CD4-positive, CD25-positive, alpha-beta regulatory T cell (primary cell): ENCODE measurements at regions not wholly inside any gene's neighbourhood (a gene's known extent, or its start where the extent isn't known, plus 50 kb on each side); places are given as distances from the start of the nearest gene placed in this dataset.
A peak's percentile ranks its signal among the peaks of the same experiment; 100 is the strongest.

Experiments used
- ATAC-seq, 2 donors: fragments of 150-1000 bp; cut with Tn5 transposase; one replicate each; pipeline ENCODE4 v1.10.0; 2021; ENCODE audit warnings: low read depth in 2 of 2, moderate number of reproducible peaks in 2 of 2, moderate library complexity in 1 of 2
- DNase-seq, 3 donors: peaks; one replicate each; pipeline versions ENCODE4 v3.0.0 to v3.0.0-alpha.2; 2012 to 2022; ENCODE audit warnings: mixed read lengths in 1 of 3
- H3K27ac ChIP-seq: one replicate; pipeline ENCODE4 v1.7.0; 2013; ENCODE audit warnings: mild to moderate bottlenecking, low read length; ENCODE audit not compliant: insufficient read depth, poor library complexity, severe bottlenecking
- H3K27me3 ChIP-seq: one replicate; pipeline ENCODE4 v1.7.0; 2013; ENCODE audit warnings: low read length; ENCODE audit not compliant: control insufficient read depth, insufficient read depth
- H3K36me3 ChIP-seq: one replicate; pipeline ENCODE4 v1.7.0; 2013; ENCODE audit warnings: mild to moderate bottlenecking, low read length, moderate library complexity; ENCODE audit not compliant: control insufficient read depth, insufficient read depth
- H3K4me1 ChIP-seq: 2 replicates; pipeline ENCODE4 v1.7.0; 2013; ENCODE audit warnings: mild to moderate bottlenecking, low read length; ENCODE audit not compliant: insufficient read depth, control insufficient read depth, poor library complexity, severe bottlenecking
- H3K4me3 ChIP-seq: one replicate; pipeline ENCODE4 v1.7.0; 2013; ENCODE audit warnings: low read depth, mild to moderate bottlenecking, low read length, moderate library complexity
- H3K9me3 ChIP-seq, 2 experiments: 1 replicate in 1 of 2; 2 replicates in 1 of 2; pipeline ENCODE4 v1.7.0; 2013; ENCODE audit warnings: low read length in 2 of 2, mild to moderate bottlenecking in 1 of 2, moderate library complexity in 1 of 2; ENCODE audit not compliant: control insufficient read depth in 2 of 2
- H3K27ac Mint-ChIP-seq, 3 donors: one replicate each; pipeline ENCODE4 v1.8.0; 2020 to 2022; ENCODE audit warnings: mild to moderate bottlenecking in 3 of 3, mixed read lengths in 3 of 3, moderate library complexity in 2 of 3
- H3K27me3 Mint-ChIP-seq: one replicate; pipeline ENCODE4 v1.8.0; 2022; ENCODE audit warnings: mild to moderate bottlenecking, mixed read lengths
- H3K36me3 Mint-ChIP-seq: one replicate; pipeline ENCODE4 v1.8.0; 2020; ENCODE audit warnings: mixed read lengths
- H3K4me1 Mint-ChIP-seq, 4 donors: one replicate each; pipeline ENCODE4 v1.8.0; 2020 to 2022; ENCODE audit warnings: mixed read lengths in 4 of 4, mild to moderate bottlenecking in 1 of 4
- H3K4me3 Mint-ChIP-seq, 4 donors: one replicate each; pipeline ENCODE4 v1.8.0; 2020 to 2022; ENCODE audit warnings: mild to moderate bottlenecking in 4 of 4, mixed read lengths in 4 of 4, moderate library complexity in 3 of 4
- H3K9me3 Mint-ChIP-seq, 7 donors: one replicate each; pipeline ENCODE4 v1.8.0; 2020 to 2022; ENCODE audit warnings: mixed read lengths in 7 of 7, mild to moderate bottlenecking in 3 of 7, moderate library complexity in 2 of 7

- no peaks in the 10 kb centered on the region for H3K4me1 ChIP-seq
- Mint-ChIP-seq H3K36me3 (no peaks in the 10 kb centered on the region), H3K27me3 (peaks cover 6% of the 10 kb centered on the region), H3K4me3 (no peak overlapping the region), H3K9me3 (peaks cover 0 to 2% (median 0%) of the 10 kb centered on the region in 7 donors), H3K4me1 (no peaks in the 10 kb centered on the region), H3K27ac (peak overlapping the region in 1 of 3 donors; percentile 56)
- H3K27me3 ChIP-seq: no peaks in the 10 kb centered on the region
- H3K4me3 ChIP-seq: no peak overlapping the region
- no peaks in the 10 kb centered on the region for H3K9me3 ChIP-seq
- H3K27ac ChIP-seq: no peak overlapping the region
- DNase-seq (no peak), ATAC-seq (no peak)
- no peaks in the 10 kb centered on the region for H3K36me3 ChIP-seq
These were observed 399.7 kb upstream of the MKI67 start for GRCh38 chr10:128525936-128526335.

GRCh38 chr10:128526791-128527375 lies 400.7 kb upstream of the MKI67 start:
- H3K27me3 ChIP-seq: no peaks in the 10 kb centered on the region
- H3K4me1 ChIP-seq: no peaks in the 10 kb centered on the region
- DNase-seq: no peak
- H3K4me3 Mint-ChIP-seq: no peak overlapping the region
- H3K36me3 ChIP-seq: no peaks in the 10 kb centered on the region
- H3K27me3 Mint-ChIP-seq: peaks cover 6% of the 10 kb centered on the region
- peak overlapping the region in 1 of 3 donors; percentile 20 for H3K27ac Mint-ChIP-seq
- H3K9me3 ChIP-seq: no peaks in the 10 kb centered on the region
- no peak overlapping the region for H3K4me3 ChIP-seq
- H3K36me3 Mint-ChIP-seq: no peaks in the 10 kb centered on the region
- peaks cover 0 to 2% (median 0%) of the 10 kb centered on the region in 7 donors for H3K9me3 Mint-ChIP-seq
- H3K27ac ChIP-seq: no peak overlapping the region
- no peaks in the 10 kb centered on the region for H3K4me1 Mint-ChIP-seq
- ATAC-seq: no peak

GRCh38 chr10:128527711-128528110 lies 401.5 kb upstream of the MKI67 start:
- H3K4me3 ChIP-seq: no peak overlapping the region
- no peaks in the 10 kb centered on the region for H3K9me3 ChIP-seq
- H3K27me3 Mint-ChIP-seq: peaks cover 6% of the 10 kb centered on the region
- no peak overlapping the region for H3K27ac Mint-ChIP-seq
- no peaks in the 10 kb centered on the region for H3K36me3 Mint-ChIP-seq
- H3K27me3 ChIP-seq: no peaks in the 10 kb centered on the region
- peaks cover 0 to 2% (median 0%) of the 10 kb centered on the region in 7 donors for H3K9me3 Mint-ChIP-seq
- no peak overlapping the region for H3K27ac ChIP-seq
- no peaks in the 10 kb centered on the region for H3K4me1 Mint-ChIP-seq
- ATAC-seq: no peak
- no peaks in the 10 kb centered on the region for H3K36me3 ChIP-seq
- no peaks in the 10 kb centered on the region for H3K4me1 ChIP-seq
- H3K4me3 Mint-ChIP-seq: no peak overlapping the region
- DNase-seq: no peak

GRCh38 chr10:128528167-128528566 lies 401.9 kb upstream of the MKI67 start:
- H3K36me3 Mint-ChIP-seq: no peaks in the 10 kb centered on the region
- no peaks in the 10 kb centered on the region for H3K4me1 Mint-ChIP-seq
- H3K4me1 ChIP-seq: no peaks in the 10 kb centered on the region
- H3K27me3 ChIP-seq: no peaks in the 10 kb centered on the region
- ATAC-seq: no peak
- H3K4me3 ChIP-seq: no peak overlapping the region
- no peaks in the 10 kb centered on the region for H3K9me3 ChIP-seq
- no peak overlapping the region for H3K4me3 Mint-ChIP-seq
- peaks cover 0 to 3% (median 0%) of the 10 kb centered on the region in 7 donors for H3K9me3 Mint-ChIP-seq
- no peak for DNase-seq
- H3K27ac Mint-ChIP-seq: no peak overlapping the region
- peaks cover 10% of the 10 kb centered on the region for H3K27me3 Mint-ChIP-seq
- no peaks in the 10 kb centered on the region for H3K36me3 ChIP-seq
- no peak overlapping the region for H3K27ac ChIP-seq

- Mint-ChIP-seq H3K36me3 (no peaks in the 10 kb centered on the region), H3K27me3 (peaks cover 14% of the 10 kb centered on the region), H3K4me3 (no peak overlapping the region), H3K9me3 (peaks cover 0 to 3% (median 0%) of the 10 kb centered on the region in 7 donors), H3K4me1 (no peaks in the 10 kb centered on the region), H3K27ac (no peak overlapping the region)
- Histone ChIP-seq H3K27me3 (no peaks in the 10 kb centered on the region), H3K4me1 (no peaks in the 10 kb centered on the region), H3K9me3 (no peaks in the 10 kb centered on the region), H3K36me3 (no peaks in the 10 kb centered on the region), H3K27ac (no peak overlapping the region), H3K4me3 (no peak overlapping the region)
- ATAC-seq (no peak), DNase-seq (no peak)
These were observed 402.6 kb upstream of the MKI67 start for GRCh38 chr10:128528781-128529180.

GRCh38 chr10:128529225-128529624 lies 403.0 kb upstream of the MKI67 start:
- Mint-ChIP-seq H3K4me3 (no peak overlapping the region), H3K27me3 (peaks cover 14% of the 10 kb centered on the region), H3K9me3 (peaks cover 0 to 3% (median 0%) of the 10 kb centered on the region in 7 donors), H3K27ac (no peak overlapping the region), H3K36me3 (no peaks in the 10 kb centered on the region), H3K4me1 (no peaks in the 10 kb centered on the region)
- DNase-seq (no peak), ATAC-seq (no peak)
- H3K4me3 ChIP-seq: no peak overlapping the region
- H3K9me3 ChIP-seq: no peaks in the 10 kb centered on the region
- H3K36me3 ChIP-seq: no peaks in the 10 kb centered on the region
- no peaks in the 10 kb centered on the region for H3K27me3 ChIP-seq
- H3K4me1 ChIP-seq: no peaks in the 10 kb centered on the region
- no peak overlapping the region for H3K27ac ChIP-seq

GRCh38 chr10:128530301-128530700 lies 404.1 kb upstream of the MKI67 start:
- ATAC-seq (no peak), DNase-seq (no peak)
- peaks cover 0 to 2% (median 0%) of the 10 kb centered on the region in 7 donors for H3K9me3 Mint-ChIP-seq
- no peak overlapping the region for H3K27ac ChIP-seq
- no peaks in the 10 kb centered on the region for H3K4me1 Mint-ChIP-seq
- H3K4me3 ChIP-seq: no peak overlapping the region
- no peaks in the 10 kb centered on the region for H3K27me3 ChIP-seq
- no peaks in the 10 kb centered on the region for H3K4me1 ChIP-seq
- H3K36me3 Mint-ChIP-seq: no peaks in the 10 kb centered on the region
- H3K27ac Mint-ChIP-seq: no peak overlapping the region
- H3K4me3 Mint-ChIP-seq: no peak overlapping the region
- no peaks in the 10 kb centered on the region for H3K36me3 ChIP-seq
- H3K27me3 Mint-ChIP-seq: peaks cover 22% of the 10 kb centered on the region
- no peaks in the 10 kb centered on the region for H3K9me3 ChIP-seq

- no peaks in the 10 kb centered on the region for H3K4me1 ChIP-seq
- H3K27ac ChIP-seq: no peak overlapping the region
- H3K9me3 Mint-ChIP-seq: peaks cover 0 to 2% (median 0%) of the 10 kb centered on the region in 7 donors
- no peaks in the 10 kb centered on the region for H3K36me3 ChIP-seq
- no peaks in the 10 kb centered on the region for H3K9me3 ChIP-seq
- H3K4me1 Mint-ChIP-seq: no peaks in the 10 kb centered on the region
- no peaks in the 10 kb centered on the region for H3K27me3 ChIP-seq
- no peak overlapping the region for H3K4me3 Mint-ChIP-seq
- no peak overlapping the region for H3K4me3 ChIP-seq
- no peak overlapping the region for H3K27ac Mint-ChIP-seq
- DNase-seq (no peak), ATAC-seq (no peak)
- peaks cover 28% of the 10 kb centered on the region for H3K27me3 Mint-ChIP-seq
- H3K36me3 Mint-ChIP-seq: no peaks in the 10 kb centered on the region
These were observed 404.7 kb upstream of the MKI67 start for GRCh38 chr10:128530946-128531345.
